Neural progenitor cell (in vitro differentiated cells): ENCODE measurements at regions not wholly inside any gene's neighbourhood (a gene's known extent, or its start where the extent isn't known, plus 50 kb on each side); places are given as distances from the start of the nearest gene placed in this dataset.

ENCODE experiments used
- EZH2 ChIP-seq: fragments of 200-600 bp; sonication (generic); IDR thresholded peaks from 2 replicates; pipeline ENCODE4 v1.6.1; 2017; ENCODE audit warnings: antibody characterized with exemption, mild to moderate bottlenecking, moderate library complexity
- TF ChIP-seq, protein P1 (sequence below): fragments of 200-600 bp; sonication (generic); IDR thresholded peaks from 2 replicates; pipeline ENCODE4 v1.5.1; 2017; ENCODE audit warnings: antibody characterized with exemption, mild to moderate bottlenecking

DNA sequence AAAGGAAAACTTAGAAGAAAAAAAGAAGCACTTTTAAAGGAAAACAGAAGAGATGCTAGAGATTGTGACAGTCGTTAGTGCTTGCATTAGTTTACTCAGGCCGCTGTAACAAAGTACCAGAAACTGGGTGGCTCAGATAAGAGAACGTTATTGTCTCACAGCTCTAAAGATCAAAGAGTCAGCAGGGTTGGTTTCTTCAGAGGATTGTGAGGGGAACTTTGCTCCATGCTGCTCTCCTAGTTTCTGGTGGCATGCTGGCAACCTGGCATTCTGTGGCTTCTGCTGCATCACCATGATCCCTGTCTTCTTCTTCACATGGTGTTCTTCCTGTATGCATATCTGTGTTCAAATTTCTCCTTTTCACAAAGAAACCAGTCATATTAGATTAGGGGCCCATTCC is 119.4 kb upstream of the PLEKHA5 start:
- TF ChIP-seq, protein P1, sequence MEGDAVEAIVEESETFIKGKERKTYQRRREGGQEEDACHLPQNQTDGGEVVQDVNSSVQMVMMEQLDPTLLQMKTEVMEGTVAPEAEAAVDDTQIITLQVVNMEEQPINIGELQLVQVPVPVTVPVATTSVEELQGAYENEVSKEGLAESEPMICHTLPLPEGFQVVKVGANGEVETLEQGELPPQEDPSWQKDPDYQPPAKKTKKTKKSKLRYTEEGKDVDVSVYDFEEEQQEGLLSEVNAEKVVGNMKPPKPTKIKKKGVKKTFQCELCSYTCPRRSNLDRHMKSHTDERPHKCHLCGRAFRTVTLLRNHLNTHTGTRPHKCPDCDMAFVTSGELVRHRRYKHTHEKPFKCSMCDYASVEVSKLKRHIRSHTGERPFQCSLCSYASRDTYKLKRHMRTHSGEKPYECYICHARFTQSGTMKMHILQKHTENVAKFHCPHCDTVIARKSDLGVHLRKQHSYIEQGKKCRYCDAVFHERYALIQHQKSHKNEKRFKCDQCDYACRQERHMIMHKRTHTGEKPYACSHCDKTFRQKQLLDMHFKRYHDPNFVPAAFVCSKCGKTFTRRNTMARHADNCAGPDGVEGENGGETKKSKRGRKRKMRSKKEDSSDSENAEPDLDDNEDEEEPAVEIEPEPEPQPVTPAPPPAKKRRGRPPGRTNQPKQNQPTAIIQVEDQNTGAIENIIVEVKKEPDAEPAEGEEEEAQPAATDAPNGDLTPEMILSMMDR, result no peak
- TF ChIP-seq EZH2, result no peak
